Natural killer cell treated with Interleukin-12 subunit alpha and Interleukin-12 subunit beta and Interleukin-15 and Interleukin-18, amount 100 ng/mL, for 72 hours (primary cell): ENCODE measurements at regions not wholly inside any gene's neighbourhood (a gene's known extent, or its start where the extent isn't known, plus 50 kb on each side); places are given as distances from the start of the nearest gene placed in this dataset.

Experiments used
- ATAC-seq, 2 donors: fragments of 150-1000 bp; cut with Tn5 transposase in 1 of 2; sonication (Bioruptor Pico), chemical (Tn5 transposase) in 1 of 2; 2 replicates each; pipeline ENCODE4 v1.10.0; 2021
- DNase-seq: peaks from one replicate; pipeline ENCODE4 v3.0.0; 2022; ENCODE audit warnings: low spot score
- H3K27ac Mint-ChIP-seq, 2 donors: 1 replicate in 1 of 2; 2 replicates in 1 of 2; pipeline ENCODE4 v1.8.0; 2022; ENCODE audit warnings: mixed read lengths in 2 of 2, mild to moderate bottlenecking in 1 of 2, moderate library complexity in 1 of 2
- H3K27me3 Mint-ChIP-seq, 2 donors: 1 replicate in 1 of 2; 2 replicates in 1 of 2; pipeline ENCODE4 v1.8.0; 2022; ENCODE audit warnings: mixed read lengths in 2 of 2
- H3K36me3 Mint-ChIP-seq: one replicate; pipeline ENCODE4 v1.8.0; 2022; ENCODE audit warnings: mixed read lengths
- H3K4me1 Mint-ChIP-seq, 2 donors: 1 replicate in 1 of 2; 2 replicates in 1 of 2; pipeline ENCODE4 v1.8.0; 2022; ENCODE audit warnings: low read depth in 2 of 2, mixed read lengths in 2 of 2, mild to moderate bottlenecking in 1 of 2
- H3K4me3 Mint-ChIP-seq: one replicate; pipeline ENCODE4 v1.8.0; 2022; ENCODE audit warnings: mixed read lengths
- H3K9me3 Mint-ChIP-seq: 2 replicates; pipeline ENCODE4 v1.8.0; 2022; ENCODE audit warnings: mixed read lengths

DNA sequence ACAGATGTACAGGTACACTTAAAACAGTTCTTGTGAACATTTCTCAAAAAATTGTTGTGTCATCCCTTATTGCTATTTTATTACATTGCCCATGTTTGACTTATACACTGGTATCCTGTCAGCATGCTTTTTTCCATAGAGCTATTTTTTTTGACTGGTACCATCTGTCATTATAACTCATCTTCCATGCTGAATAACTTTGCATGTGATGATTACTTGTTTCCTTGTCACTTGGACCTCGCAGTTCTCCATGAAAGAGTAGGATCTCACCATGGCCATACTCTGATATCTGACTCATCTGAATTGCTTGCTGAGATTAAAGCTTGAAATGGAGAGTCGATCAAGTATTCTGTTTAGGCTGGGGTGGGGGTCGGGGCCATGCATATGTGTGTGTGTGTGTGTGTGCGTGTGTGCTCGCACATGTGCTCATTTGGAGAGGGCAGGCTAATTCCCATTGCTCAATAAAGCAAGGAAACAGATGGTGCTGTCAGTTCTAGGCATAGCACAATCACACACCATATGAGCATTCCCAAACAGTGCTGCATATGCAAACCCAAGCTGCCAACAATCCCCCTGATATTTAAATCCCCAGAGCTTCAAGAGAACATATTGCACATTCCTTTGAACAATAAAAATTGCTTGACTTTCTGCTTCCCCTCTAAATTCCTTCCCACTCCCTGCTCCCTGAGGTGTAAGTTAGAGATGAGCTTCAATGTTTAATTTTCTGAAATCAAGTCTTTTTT, 62.9 kb downstream of the NHLRC3 start:
- H3K4me1 Mint-ChIP-seq: no peaks in the 10 kb centered on the region
- no peak overlapping the region for H3K4me3 Mint-ChIP-seq
- no peak overlapping the region for H3K27ac Mint-ChIP-seq
- H3K36me3 Mint-ChIP-seq: no peaks in the 10 kb centered on the region
- peaks cover 3% of the 10 kb centered on the region for H3K9me3 Mint-ChIP-seq
- no peak for ATAC-seq
- DNase-seq: no peak
- peaks cover 0 to 22% of the 10 kb centered on the region in 2 donors for H3K27me3 Mint-ChIP-seq

DNA sequence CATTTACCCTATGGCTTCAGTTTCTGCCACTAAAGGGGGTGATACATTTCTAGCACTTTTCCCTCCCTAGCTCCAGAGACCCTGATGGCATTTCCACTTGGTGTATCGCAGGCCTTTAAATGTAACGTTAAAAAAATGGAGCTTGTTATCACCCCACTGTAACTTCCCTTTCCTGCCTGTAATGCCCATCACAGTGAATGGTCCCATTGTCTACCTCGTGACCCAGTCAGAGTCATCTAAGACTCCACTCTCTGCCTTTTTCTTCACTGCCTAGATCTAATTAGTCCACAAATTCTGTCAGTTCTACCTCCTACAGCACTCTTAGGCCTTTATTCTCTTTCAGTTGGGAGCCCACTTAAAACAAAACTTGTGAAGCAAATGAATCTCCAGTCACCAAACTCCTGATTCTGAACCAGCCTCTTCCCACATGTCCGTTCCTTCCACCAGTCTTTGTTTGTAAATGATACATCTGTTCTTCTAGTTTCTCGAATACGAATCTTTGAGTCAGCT, 64.8 kb downstream of the NHLRC3 start:
- H3K9me3 Mint-ChIP-seq: peaks cover 3% of the 10 kb centered on the region
- H3K27me3 Mint-ChIP-seq: peaks cover 0 to 22% of the 10 kb centered on the region in 2 donors
- ATAC-seq: no peak
- no peaks in the 10 kb centered on the region for H3K36me3 Mint-ChIP-seq
- no peak for DNase-seq
- H3K4me1 Mint-ChIP-seq: no peaks in the 10 kb centered on the region
- H3K27ac Mint-ChIP-seq: no peak overlapping the region
- no peak overlapping the region for H3K4me3 Mint-ChIP-seq

DNA sequence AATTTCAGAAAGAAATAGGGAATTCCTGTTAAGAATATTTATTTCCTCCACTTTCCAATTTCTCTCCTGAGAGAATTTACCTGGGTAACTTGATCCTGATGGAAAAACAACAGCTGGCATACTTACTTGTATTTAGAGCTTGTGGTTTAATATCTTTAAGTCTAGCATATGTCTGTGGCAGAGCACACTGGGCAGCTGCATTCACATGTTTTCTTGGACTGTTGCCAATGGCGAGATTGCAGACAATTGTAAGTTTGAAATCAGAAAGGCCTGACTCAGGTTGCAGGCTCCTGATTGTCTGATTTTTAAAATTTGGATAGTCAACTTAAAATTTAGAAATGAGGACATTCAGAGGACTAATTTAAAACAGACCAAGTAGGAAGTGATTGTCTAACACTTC, 66.9 kb downstream of the NHLRC3 start:
- peaks cover 3% of the 10 kb centered on the region for H3K9me3 Mint-ChIP-seq
- no peaks in the 10 kb centered on the region for H3K36me3 Mint-ChIP-seq
- H3K27ac Mint-ChIP-seq: no peak overlapping the region
- no peak overlapping the region for H3K4me3 Mint-ChIP-seq
- no peak for ATAC-seq
- DNase-seq: no peak
- no peaks in the 10 kb centered on the region for H3K4me1 Mint-ChIP-seq
- peaks cover 3 to 22% of the 10 kb centered on the region in 2 donors for H3K27me3 Mint-ChIP-seq

DNA sequence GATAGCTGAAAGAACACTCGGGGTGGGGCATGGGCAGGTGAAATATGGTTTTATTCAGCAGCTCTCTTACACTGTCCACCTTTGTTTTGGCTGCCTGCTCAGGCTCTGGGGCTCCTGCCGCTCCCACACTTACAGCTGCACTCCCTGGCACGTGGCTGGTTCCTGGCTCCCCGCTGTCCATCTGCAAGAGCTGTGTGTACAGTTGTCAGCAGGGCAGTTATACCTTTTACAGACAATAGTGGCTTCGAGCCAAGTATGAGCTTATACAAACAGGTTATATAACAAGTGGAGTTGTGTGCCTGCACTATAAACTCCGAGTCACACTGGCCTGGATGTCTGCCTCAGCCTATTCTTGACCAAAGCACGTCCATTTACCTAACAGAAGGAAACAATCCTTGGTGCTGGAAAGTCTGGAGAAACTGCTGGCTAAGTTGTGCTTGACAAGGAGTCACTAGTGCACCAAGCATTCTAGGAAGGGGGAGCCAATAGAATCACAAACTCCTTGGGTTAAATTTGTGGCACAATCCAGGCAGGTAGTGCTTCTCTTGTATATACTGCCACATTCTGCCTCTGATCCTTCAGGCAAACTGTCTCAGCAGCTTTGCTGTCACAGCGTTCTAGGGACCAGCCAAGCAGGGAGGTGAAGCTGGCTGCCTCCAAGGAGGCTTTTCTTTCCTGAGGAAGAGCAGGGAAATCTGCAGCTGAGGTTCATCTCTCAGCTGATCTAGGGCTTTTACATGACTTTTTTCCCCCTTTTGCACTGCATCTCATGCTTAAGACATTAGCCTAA, 68.2 kb downstream of the NHLRC3 start:
- Mint-ChIP-seq H3K36me3 (no peaks in the 10 kb centered on the region), H3K27me3 (peaks cover 6 to 21% of the 10 kb centered on the region in 2 donors), H3K4me1 (no peaks in the 10 kb centered on the region), H3K9me3 (peaks cover 3% of the 10 kb centered on the region), H3K27ac (no peak overlapping the region), H3K4me3 (no peak overlapping the region)
- ATAC-seq: no peak
- no peak for DNase-seq

DNA sequence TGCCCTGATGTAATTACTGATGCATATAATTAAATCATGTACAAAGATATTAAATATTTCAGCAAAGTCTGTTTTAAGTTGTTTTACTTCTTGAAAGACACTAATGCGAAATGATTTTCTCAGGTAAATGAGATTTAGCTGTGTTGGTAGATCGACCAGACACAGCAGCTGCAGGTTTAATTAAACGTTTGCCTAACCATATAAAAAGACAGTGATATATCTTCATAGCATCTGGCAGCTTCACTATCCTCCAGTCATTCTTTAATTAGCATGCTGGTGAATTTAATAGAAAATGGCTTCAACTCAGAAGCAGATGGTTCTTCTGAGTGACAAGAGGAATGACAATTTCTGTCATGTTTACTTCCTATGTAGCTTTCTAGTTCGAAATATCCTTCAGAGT, 69.3 kb downstream of the NHLRC3 start:
- H3K4me1 Mint-ChIP-seq: no peaks in the 10 kb centered on the region
- no peaks in the 10 kb centered on the region for H3K36me3 Mint-ChIP-seq
- DNase-seq (no peak), ATAC-seq (no peak)
- H3K4me3 Mint-ChIP-seq: no peak overlapping the region
- H3K27ac Mint-ChIP-seq: no peak overlapping the region
- H3K27me3 Mint-ChIP-seq: peaks cover 6 to 14% of the 10 kb centered on the region in 2 donors
- peaks cover 3% of the 10 kb centered on the region for H3K9me3 Mint-ChIP-seq

DNA sequence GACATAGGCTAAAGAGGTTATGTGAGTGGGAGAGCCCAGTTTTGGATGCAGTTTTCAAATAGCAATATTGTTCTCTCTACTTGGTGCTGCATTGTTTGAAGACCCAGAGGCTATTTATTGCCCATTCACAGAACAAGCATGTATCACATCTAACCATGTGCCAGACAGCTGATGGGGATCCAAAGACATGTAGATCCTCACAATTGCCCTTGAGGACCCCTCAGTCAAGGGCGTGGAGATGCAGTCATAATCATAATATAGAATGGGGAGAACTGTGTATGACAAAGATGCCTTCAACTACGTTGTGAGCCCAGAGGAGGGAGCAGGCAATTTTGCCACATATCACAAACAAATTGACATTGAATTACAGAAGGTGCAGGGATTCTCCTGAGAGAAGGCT, 70.5 kb downstream of the NHLRC3 start:
- H3K4me3 Mint-ChIP-seq: no peak overlapping the region
- no peak overlapping the region for H3K27ac Mint-ChIP-seq
- H3K9me3 Mint-ChIP-seq: peaks cover 3% of the 10 kb centered on the region
- H3K27me3 Mint-ChIP-seq: peaks cover 2 to 6% of the 10 kb centered on the region in 2 donors
- no peaks in the 10 kb centered on the region for H3K36me3 Mint-ChIP-seq
- H3K4me1 Mint-ChIP-seq: no peaks in the 10 kb centered on the region
- ATAC-seq (no peak), DNase-seq (no peak)

DNA sequence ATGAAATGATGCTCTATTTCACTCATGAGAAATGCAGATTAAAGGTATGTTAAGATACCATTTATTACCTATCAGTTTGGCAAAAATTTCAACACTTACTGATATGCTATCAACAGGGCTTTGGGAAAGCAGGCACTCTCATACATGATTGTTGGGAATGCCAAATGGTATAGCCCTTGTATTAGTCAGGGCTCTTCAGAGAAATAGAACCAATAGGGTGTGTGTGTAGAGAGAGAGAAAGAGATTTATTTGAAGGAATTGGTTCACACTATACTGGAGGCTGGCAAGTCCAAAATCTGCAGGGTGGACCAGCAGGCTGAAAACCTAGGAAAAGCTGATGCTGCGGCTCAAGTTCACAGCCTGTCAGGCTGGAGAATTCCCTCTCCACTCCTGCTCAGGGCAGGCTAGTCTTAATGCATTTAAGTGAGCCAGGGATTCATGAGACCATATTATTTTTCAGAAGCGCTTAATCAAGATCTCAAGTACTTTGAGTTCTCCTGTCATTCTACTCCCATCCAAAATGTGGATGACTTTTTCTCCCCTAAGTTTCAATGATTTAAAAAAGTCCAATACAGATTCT, 72.4 kb downstream of the NHLRC3 start:
- Mint-ChIP-seq H3K4me3 (no peak overlapping the region), H3K9me3 (peaks cover 3% of the 10 kb centered on the region), H3K4me1 (no peaks in the 10 kb centered on the region), H3K27ac (no peak overlapping the region), H3K36me3 (no peaks in the 10 kb centered on the region), H3K27me3 (peaks cover 3 to 6% of the 10 kb centered on the region in 2 donors)
- DNase-seq: no peak
- ATAC-seq: no peak

DNA sequence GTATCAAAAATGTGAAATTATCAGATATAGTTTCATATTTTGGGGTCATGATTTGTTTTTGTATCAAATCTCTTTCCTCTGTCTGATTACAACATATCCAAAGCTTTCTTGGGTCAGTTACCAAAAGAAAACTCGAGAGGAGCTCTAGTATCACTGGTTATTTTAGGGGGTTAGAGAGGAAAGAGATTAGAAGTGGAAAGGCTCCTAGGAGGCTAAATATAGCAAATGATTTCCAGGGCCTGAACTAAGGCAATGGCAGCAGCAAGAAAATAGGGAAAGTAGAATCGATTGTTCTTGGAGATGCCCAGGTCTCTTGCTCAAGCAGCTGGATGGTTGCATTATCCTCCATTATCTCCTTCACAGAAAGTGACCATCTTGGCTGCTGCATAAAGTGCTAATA, 72.9 kb downstream of the NHLRC3 start:
- H3K4me3 Mint-ChIP-seq: no peak overlapping the region
- peaks cover 6 to 7% of the 10 kb centered on the region in 2 donors for H3K27me3 Mint-ChIP-seq
- H3K27ac Mint-ChIP-seq: no peak overlapping the region
- no peak for ATAC-seq
- H3K9me3 Mint-ChIP-seq: peaks cover 3% of the 10 kb centered on the region
- H3K36me3 Mint-ChIP-seq: no peaks in the 10 kb centered on the region
- H3K4me1 Mint-ChIP-seq: no peaks in the 10 kb centered on the region
- DNase-seq: no peak

DNA sequence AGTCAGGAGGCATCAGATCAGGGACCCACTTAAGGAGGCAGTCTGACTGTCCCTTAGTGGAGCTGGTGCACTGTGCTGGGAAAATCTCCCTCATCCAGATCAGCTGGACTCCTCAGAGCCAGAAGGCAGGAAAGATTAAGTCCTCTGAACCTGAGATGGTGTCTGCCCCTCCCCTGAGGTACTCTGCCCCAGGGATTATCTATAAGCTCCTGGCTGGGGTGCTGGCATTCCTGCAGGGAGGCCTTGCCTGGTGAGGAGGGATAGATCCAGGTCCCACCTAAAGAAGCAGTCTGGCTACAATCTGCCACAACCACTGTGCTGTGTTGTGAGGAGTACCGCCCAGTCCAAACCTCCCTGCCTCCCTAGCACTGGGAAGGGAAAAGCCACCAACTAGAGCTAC, 81.2 kb downstream of the NHLRC3 start:
- Mint-ChIP-seq H3K4me1 (no peaks in the 10 kb centered on the region), H3K36me3 (peaks cover 5% of the 10 kb centered on the region), H3K4me3 (no peak overlapping the region), H3K27ac (no peak overlapping the region), H3K9me3 (peaks cover 12% of the 10 kb centered on the region), H3K27me3 (peaks cover 3 to 26% of the 10 kb centered on the region in 2 donors)
- DNase-seq (no peak), ATAC-seq (no peak)

DNA sequence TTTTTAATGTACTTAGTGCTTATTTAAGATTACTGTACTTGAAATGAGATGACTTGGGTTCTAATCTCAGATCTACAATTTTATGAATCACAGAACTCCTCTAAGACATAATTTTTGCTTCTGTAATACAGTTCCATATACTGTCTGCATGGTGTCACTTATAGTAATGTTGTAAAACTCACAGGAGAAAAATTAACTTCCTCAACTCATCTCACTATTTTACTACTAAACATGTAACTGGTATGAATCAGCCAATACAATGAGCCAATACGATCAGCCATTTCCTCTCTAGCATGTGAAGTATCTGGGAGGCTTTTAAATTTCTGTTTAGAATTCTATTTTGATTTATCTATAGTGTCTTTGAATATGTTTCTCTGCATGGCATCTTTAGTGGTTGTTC, 85.3 kb downstream of the NHLRC3 start:
- ATAC-seq (no peak), DNase-seq (no peak)
- H3K4me3 Mint-ChIP-seq: no peak overlapping the region
- no peak overlapping the region for H3K27ac Mint-ChIP-seq
- H3K36me3 Mint-ChIP-seq: no peaks in the 10 kb centered on the region
- H3K27me3 Mint-ChIP-seq: peaks cover 2 to 5% of the 10 kb centered on the region in 2 donors
- H3K4me1 Mint-ChIP-seq: no peaks in the 10 kb centered on the region
- H3K9me3 Mint-ChIP-seq: peaks cover 2% of the 10 kb centered on the region

DNA sequence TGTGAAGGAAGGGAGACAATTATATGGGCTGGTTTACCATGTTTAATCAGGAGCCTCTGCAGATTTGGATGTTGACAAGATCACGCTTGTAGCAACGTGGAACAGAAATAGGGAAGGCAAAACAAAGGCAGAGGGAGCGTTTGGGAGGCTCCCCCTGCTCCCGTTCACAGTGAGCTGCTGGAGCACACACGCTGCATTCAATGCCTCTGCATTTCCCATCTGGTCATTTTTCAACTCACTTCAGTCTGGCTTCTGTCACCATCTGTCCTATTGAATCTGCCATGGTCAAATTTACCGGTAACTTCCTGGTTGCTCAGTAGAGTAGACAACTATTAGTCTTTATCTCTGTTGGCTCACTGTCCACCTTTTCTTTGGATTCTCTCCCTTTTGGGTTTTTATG, 91.0 kb downstream of the NHLRC3 start:
- no peak overlapping the region for H3K4me3 Mint-ChIP-seq
- peaks cover 4% of the 10 kb centered on the region for H3K9me3 Mint-ChIP-seq
- H3K4me1 Mint-ChIP-seq: no peaks in the 10 kb centered on the region
- no peaks in the 10 kb centered on the region for H3K36me3 Mint-ChIP-seq
- no peak for ATAC-seq
- peaks cover 6 to 11% of the 10 kb centered on the region in 2 donors for H3K27me3 Mint-ChIP-seq
- no peak overlapping the region for H3K27ac Mint-ChIP-seq
- no peak for DNase-seq

DNA sequence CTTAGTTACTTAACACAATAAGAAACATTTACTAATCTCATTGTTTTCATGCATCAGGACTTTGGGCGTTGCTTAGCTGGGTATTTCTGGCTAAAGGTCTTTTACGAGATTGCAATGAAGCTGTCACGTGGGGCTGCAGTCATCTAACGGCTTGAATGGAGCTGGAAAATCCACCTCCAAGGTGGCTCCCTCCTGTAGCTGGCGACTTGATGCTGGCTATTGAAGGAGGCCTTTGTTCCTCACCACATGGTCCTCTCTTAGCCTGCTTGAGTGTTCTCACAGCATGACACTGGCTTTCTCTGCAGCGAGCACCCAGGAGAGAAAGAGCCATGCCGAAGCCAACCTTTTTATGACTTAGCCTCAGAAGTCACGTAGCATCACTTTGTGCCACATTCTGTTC, 92.0 kb downstream of the NHLRC3 start:
- Mint-ChIP-seq H3K4me1 (no peaks in the 10 kb centered on the region), H3K4me3 (no peak overlapping the region), H3K27me3 (peaks cover 6 to 11% of the 10 kb centered on the region in 2 donors), H3K36me3 (no peaks in the 10 kb centered on the region), H3K9me3 (peaks cover 4% of the 10 kb centered on the region), H3K27ac (no peak overlapping the region)
- ATAC-seq (no peak), DNase-seq (no peak)

DNA sequence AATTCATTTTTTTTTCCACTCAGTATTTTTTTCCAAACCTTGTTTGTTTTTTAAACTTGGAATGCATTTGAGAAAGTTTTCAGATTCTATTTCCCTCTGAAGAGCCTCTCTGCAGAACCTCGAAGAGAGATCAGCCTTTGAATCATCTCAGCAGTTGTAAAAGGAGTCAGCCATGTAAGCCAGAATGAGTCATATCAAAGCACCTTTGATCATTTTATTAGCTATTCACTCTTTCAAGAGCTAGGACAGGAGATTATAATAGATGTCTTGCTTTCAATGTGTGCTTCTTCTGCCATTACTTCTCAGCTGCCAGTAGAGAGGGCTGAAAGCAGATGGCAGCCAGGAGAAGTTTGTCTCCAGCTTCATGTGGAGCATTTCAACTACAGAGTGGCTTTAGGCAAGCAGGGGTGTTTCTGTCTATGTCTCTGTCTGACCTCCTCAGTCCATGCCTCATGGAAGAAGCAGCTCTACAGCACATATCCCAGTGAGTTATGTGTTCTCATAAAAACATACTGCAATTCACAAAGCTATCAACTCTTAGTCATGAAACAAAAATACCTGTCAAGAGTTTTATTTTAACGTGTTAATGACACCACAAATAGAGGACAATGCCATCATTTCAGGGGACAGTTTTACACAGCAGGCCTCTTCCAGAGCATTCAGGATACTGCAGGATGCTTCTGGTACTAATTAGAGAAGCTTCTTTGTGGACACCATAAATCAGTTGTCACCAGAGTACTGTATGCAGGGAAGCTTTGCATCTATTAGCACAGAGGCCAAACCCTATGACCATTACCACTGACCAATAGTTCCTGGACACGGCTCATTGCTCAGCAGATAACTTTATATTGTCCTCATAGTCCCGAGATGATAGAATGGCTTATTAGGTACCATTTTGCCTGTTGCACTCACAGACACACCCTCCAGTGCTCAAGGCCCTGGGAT, 94.3 kb downstream of the NHLRC3 start:
- no peaks in the 10 kb centered on the region for H3K4me1 Mint-ChIP-seq
- no peaks in the 10 kb centered on the region for H3K36me3 Mint-ChIP-seq
- H3K4me3 Mint-ChIP-seq: no peak overlapping the region
- peaks cover 3 to 11% of the 10 kb centered on the region in 2 donors for H3K27me3 Mint-ChIP-seq
- DNase-seq (no peak), ATAC-seq (no peak)
- peaks cover 7% of the 10 kb centered on the region for H3K9me3 Mint-ChIP-seq
- no peak overlapping the region for H3K27ac Mint-ChIP-seq
